ENCODE measurements at regions not wholly inside any gene's neighbourhood (a gene's known extent, or its start where the extent isn't known, plus 50 kb on each side); places are given as distances from the start of the nearest gene placed in this dataset.

GRCh38 chr13:32828711-32829110 lies 187.5 kb upstream of the KL start:
- no peaks in the 10 kb centered on the region for H3K36me3 ChIP-seq (ENCODE audit: control insufficient read depth, low read depth, low read length)

GRCh38 chr13:32829269-32829668 lies 187.0 kb upstream of the KL start:
- Histone ChIP-seq H3K27ac (ENCODE audit: low read length) (no peak overlapping the region), H3K4me1 (ENCODE audit: control insufficient read depth, low read depth, low read length) (peaks cover 8% of the 10 kb centered on the region), H3K9me3 (ENCODE audit: control insufficient read depth, low read depth, low read length) (no peaks in the 10 kb centered on the region), H3K36me3 (ENCODE audit: control insufficient read depth, low read depth, low read length) (no peaks in the 10 kb centered on the region), H3K9ac (ENCODE audit: low read length) (no peak overlapping the region), H3K27me3 (ENCODE audit: control insufficient read depth, insufficient read depth, low read length) (no peaks in the 10 kb centered on the region), H3K4me3 (ENCODE audit: low read length) (no peak overlapping the region)

More at GRCh38 chr13:32828711-32829110, 187.5 kb upstream of the KL start:
- Histone ChIP-seq H3K4me3 (ENCODE audit: low read length) (no peak overlapping the region), H3K4me1 (ENCODE audit: control insufficient read depth, low read depth, low read length) (peaks cover 9% of the 10 kb centered on the region), H3K9ac (ENCODE audit: low read length) (no peak overlapping the region), H3K27me3 (ENCODE audit: control insufficient read depth, insufficient read depth, low read length) (no peaks in the 10 kb centered on the region), H3K9me3 (ENCODE audit: control insufficient read depth, low read depth, low read length) (no peaks in the 10 kb centered on the region), H3K27ac (ENCODE audit: low read length) (no peak overlapping the region)

- H3K4me1 ChIP-seq (ENCODE audit: control insufficient read depth, low read depth, low read length): peaks cover 4% of the 10 kb centered on the region
- no peaks in the 10 kb centered on the region for H3K27me3 ChIP-seq (ENCODE audit: control insufficient read depth, insufficient read depth, low read length)
- no peaks in the 10 kb centered on the region for H3K36me3 ChIP-seq (ENCODE audit: control insufficient read depth, low read depth, low read length)
- no peak overlapping the region for H3K27ac ChIP-seq (ENCODE audit: low read length)
- no peak overlapping the region for H3K9ac ChIP-seq (ENCODE audit: low read length)
- H3K9me3 ChIP-seq (ENCODE audit: control insufficient read depth, low read depth, low read length): peaks cover 3% of the 10 kb centered on the region
- no peak overlapping the region for H3K4me3 ChIP-seq (ENCODE audit: low read length)
Observed at GRCh38 chr13:32829676-32830335, 186.4 kb upstream of the KL start.

GRCh38 chr13:32830336-32831031 lies 185.7 kb upstream of the KL start:
- Histone ChIP-seq H3K9me3 (ENCODE audit: control insufficient read depth, low read depth, low read length) (peaks cover 4% of the 10 kb centered on the region), H3K4me3 (ENCODE audit: low read length) (no peak overlapping the region), H3K4me1 (ENCODE audit: control insufficient read depth, low read depth, low read length) (peaks cover 4% of the 10 kb centered on the region), H3K27ac (ENCODE audit: low read length) (no peak overlapping the region), H3K36me3 (ENCODE audit: control insufficient read depth, low read depth, low read length) (no peaks in the 10 kb centered on the region), H3K27me3 (ENCODE audit: control insufficient read depth, insufficient read depth, low read length) (no peaks in the 10 kb centered on the region), H3K9ac (ENCODE audit: low read length) (no peak overlapping the region)

- no peaks in the 10 kb centered on the region for H3K36me3 ChIP-seq (ENCODE audit: control insufficient read depth, low read depth, low read length)
- H3K27ac ChIP-seq (ENCODE audit: low read length): no peak overlapping the region
- H3K9ac ChIP-seq (ENCODE audit: low read length): no peak overlapping the region
- peaks cover 12% of the 10 kb centered on the region for H3K4me1 ChIP-seq (ENCODE audit: control insufficient read depth, low read depth, low read length)
- peaks cover 4% of the 10 kb centered on the region for H3K9me3 ChIP-seq (ENCODE audit: control insufficient read depth, low read depth, low read length)
- H3K4me3 ChIP-seq (ENCODE audit: low read length): no peak overlapping the region
- no peaks in the 10 kb centered on the region for H3K27me3 ChIP-seq (ENCODE audit: control insufficient read depth, insufficient read depth, low read length)
Observed at GRCh38 chr13:32837307-32837972, 178.8 kb upstream of the KL start.

- H3K9ac ChIP-seq (ENCODE audit: low read length): no peak overlapping the region
- no peak overlapping the region for H3K27ac ChIP-seq (ENCODE audit: low read length)
- H3K4me3 ChIP-seq (ENCODE audit: low read length): no peak overlapping the region
- H3K4me1 ChIP-seq (ENCODE audit: control insufficient read depth, low read depth, low read length): peaks cover 12% of the 10 kb centered on the region
- H3K27me3 ChIP-seq (ENCODE audit: control insufficient read depth, insufficient read depth, low read length): no peaks in the 10 kb centered on the region
- no peaks in the 10 kb centered on the region for H3K36me3 ChIP-seq (ENCODE audit: control insufficient read depth, low read depth, low read length)
- peaks cover 4% of the 10 kb centered on the region for H3K9me3 ChIP-seq (ENCODE audit: control insufficient read depth, low read depth, low read length)
Observed at GRCh38 chr13:32837973-32838927, 178.0 kb upstream of the KL start.

GRCh38 chr13:32838945-32839344 lies 177.3 kb upstream of the KL start:
- Histone ChIP-seq H3K9me3 (ENCODE audit: control insufficient read depth, low read depth, low read length) (peaks cover 4% of the 10 kb centered on the region), H3K4me1 (ENCODE audit: control insufficient read depth, low read depth, low read length) (peaks cover 12% of the 10 kb centered on the region), H3K4me3 (ENCODE audit: low read length) (no peak overlapping the region), H3K36me3 (ENCODE audit: control insufficient read depth, low read depth, low read length) (no peaks in the 10 kb centered on the region), H3K27me3 (ENCODE audit: control insufficient read depth, insufficient read depth, low read length) (no peaks in the 10 kb centered on the region), H3K9ac (ENCODE audit: low read length) (no peak overlapping the region), H3K27ac (ENCODE audit: low read length) (no peak overlapping the region)

GRCh38 chr13:32840113-32840512 lies 176.1 kb upstream of the KL start:
- Histone ChIP-seq H3K36me3 (ENCODE audit: control insufficient read depth, low read depth, low read length) (no peaks in the 10 kb centered on the region), H3K9me3 (ENCODE audit: control insufficient read depth, low read depth, low read length) (no peaks in the 10 kb centered on the region)

GRCh38 chr13:32840989-32841713 lies 175.1 kb upstream of the KL start:
- peaks cover 13% of the 10 kb centered on the region for H3K4me1 ChIP-seq (ENCODE audit: control insufficient read depth, low read depth, low read length)
- H3K9ac ChIP-seq (ENCODE audit: low read length): no peak overlapping the region
- no peak overlapping the region for H3K4me3 ChIP-seq (ENCODE audit: low read length)
- H3K27ac ChIP-seq (ENCODE audit: low read length): no peak overlapping the region
- H3K36me3 ChIP-seq (ENCODE audit: control insufficient read depth, low read depth, low read length): no peaks in the 10 kb centered on the region
- H3K27me3 ChIP-seq (ENCODE audit: control insufficient read depth, insufficient read depth, low read length): no peaks in the 10 kb centered on the region
- H3K9me3 ChIP-seq (ENCODE audit: control insufficient read depth, low read depth, low read length): no peaks in the 10 kb centered on the region

More at GRCh38 chr13:32840113-32840512, 176.1 kb upstream of the KL start:
- Histone ChIP-seq H3K4me3 (ENCODE audit: low read length) (no peak overlapping the region), H3K27ac (ENCODE audit: low read length) (no peak overlapping the region), H3K4me1 (ENCODE audit: control insufficient read depth, low read depth, low read length) (peaks cover 12% of the 10 kb centered on the region), H3K27me3 (ENCODE audit: control insufficient read depth, insufficient read depth, low read length) (no peaks in the 10 kb centered on the region), H3K9ac (ENCODE audit: low read length) (no peak overlapping the region)

- H3K9me3 ChIP-seq (ENCODE audit: control insufficient read depth, low read depth, low read length): no peaks in the 10 kb centered on the region
- H3K36me3 ChIP-seq (ENCODE audit: control insufficient read depth, low read depth, low read length): no peaks in the 10 kb centered on the region
- no peak overlapping the region for H3K27ac ChIP-seq (ENCODE audit: low read length)
- H3K27me3 ChIP-seq (ENCODE audit: control insufficient read depth, insufficient read depth, low read length): no peaks in the 10 kb centered on the region
- H3K4me1 ChIP-seq (ENCODE audit: control insufficient read depth, low read depth, low read length): peaks cover 11% of the 10 kb centered on the region
- H3K9ac ChIP-seq (ENCODE audit: low read length): no peak overlapping the region
- H3K4me3 ChIP-seq (ENCODE audit: low read length): peak overlapping the region; percentile 15
Observed at GRCh38 chr13:32845952-32846950, 170.0 kb upstream of the KL start.
